Hematopoietic multipotent progenitor cell treated with erythropoietin and hydrocortisone succinate and interleukin-3 and kit ligand, for 17 days (in vitro differentiated cells): ENCODE measurements at regions not wholly inside any gene's neighbourhood (a gene's known extent, or its start where the extent isn't known, plus 50 kb on each side); places are given as distances from the start of the nearest gene placed in this dataset.

Source experiments
- DNase-seq: peaks from one replicate; pipeline ENCODE4 v3.0.0-alpha.2; 2015; ENCODE audit warnings: low spot score

DNA sequence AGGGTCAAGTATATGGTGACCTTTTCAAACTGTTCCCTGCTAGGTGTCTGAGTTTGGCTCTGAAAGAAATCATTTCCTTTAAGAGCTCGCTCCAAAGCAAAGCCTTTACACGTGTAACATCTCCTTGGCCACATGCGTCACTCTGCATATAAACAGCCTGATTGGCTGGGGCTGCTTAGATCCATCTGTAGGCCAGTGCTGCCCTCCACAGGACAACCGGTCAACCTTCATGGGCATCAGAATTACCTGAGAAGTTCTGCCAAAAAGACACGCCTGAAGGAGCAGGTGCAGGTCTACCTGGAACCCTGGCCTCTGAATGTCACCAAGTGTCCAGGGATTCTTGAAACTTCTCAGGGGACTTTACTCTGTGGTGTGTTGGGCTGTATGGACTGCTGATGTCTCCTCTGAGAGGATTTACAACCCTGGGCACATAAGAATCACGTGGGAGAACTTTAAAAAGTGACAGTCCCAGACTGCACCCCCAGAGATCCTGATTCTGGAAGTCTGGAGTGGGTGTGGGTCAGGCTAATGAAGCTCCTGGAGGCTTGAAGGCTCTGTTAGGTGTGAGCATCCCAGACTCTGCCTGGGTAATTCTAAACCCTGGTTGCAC is 497.6 kb downstream of the GADD45G start:
- DNase-seq, result peak; percentile 9

DNA sequence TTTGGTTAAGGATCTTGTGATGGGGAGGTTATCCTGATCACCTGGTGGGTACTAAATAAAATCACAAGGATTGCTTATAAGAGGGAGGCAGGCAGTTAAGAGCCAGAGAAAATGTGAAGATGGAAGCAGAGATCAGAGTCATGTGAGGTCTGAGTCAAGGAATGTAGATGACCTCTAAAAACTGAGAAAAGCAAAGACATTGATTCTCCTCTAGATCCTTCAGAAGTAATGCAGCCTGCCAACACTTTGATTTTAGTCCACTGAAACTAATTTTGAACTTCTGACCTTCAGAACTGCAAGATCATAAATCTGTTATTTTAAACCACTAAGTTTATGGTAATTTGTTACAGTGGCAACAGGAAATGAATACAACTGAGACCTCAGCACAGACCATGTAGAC is 499.0 kb downstream of the GADD45G start:
- no peak for DNase-seq

DNA sequence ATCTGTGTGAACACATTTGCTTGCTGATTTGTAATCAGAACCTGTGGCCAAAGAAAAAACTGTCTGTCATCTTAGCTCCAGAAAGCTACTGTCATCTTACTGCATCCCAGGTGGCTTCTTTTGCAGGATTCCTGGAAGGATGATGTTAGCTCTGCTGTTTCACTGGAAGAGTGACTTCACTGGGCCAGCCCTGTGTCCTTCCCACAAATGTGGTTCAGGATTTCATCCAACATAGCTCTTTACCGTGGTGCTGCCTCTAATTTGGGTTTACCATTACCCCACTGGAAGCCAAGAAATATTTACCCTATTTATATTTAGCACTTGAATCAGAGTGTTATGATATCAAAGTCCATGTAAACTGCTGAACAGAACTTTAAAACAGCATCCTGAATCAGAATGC is 501.0 kb downstream of the GADD45G start:
- DNase-seq, result no peak

DNA sequence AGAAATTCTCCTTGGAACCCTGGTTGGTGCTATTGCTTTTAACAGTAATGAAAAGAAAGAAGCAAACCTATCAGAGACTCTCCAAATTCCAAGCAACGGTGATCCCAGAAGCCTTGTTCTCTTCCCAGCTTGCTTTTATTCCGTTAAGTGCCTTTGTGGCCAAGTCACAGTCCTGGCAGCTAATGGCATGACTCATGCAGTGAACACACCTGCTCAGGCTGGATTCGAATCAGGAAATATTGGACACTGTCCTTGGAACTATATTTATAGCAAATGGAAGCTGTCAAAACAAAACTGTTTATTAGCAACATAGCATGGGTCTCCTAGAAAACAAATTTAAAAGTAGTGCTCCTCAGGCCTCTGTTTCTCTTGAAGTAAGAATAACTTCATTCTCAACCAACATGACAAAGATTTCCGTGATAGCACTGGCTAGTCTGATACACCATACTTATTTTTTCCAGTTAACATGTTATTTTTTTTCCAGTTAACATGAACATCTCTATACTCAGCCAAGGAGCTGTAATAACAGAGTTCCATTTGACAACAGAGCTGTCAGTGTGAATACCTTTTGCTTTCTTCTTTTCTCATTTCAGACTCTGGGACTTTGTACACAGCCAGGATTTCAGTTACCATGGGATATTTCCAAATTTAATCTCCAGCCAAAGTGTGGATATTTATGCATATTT is 502.4 kb downstream of the GADD45G start:
- no peak for DNase-seq

DNA sequence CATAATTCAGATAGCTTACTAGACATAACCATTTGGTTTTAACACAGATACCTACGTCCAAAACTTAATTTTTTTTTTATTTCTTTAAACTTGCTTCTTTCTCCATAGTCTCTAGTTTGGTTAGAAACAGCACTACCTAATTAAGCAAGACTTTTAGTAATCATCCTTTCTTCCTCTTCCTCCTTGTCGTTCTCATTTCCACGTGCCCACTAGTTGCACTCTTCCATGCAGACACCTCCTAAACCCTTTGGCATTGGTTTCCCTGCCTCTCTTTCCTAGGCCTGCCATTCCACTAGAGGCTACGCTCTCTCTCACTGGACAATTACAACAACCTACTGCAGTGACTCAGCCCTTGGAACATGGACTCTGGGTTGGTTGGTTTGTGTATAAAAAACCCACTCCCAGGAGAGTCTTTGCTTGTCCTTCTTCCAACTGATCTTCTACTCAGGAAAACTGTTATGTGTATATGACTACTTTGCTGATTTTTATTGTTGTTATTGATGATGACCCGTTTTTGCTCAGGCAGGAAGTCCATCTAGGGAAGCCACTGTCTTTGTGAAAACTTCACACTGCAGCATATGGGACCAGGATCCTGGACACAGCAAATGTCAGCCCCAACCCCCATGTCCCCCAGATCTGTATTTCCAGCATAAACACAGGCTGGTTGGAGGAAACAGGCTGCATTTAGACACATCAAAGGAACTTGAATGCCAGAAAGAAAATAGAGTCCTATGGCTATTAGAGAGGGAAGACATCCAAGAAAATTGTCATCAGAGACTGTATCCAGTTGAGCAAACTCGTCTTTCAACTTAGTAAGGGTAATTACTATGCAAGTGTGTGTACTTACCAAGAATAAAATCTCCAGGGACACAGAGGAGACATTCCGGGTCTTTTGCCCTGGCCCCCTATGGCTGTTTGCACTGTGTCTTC is 503.2 kb downstream of the GADD45G start:
- no peak for DNase-seq

DNA sequence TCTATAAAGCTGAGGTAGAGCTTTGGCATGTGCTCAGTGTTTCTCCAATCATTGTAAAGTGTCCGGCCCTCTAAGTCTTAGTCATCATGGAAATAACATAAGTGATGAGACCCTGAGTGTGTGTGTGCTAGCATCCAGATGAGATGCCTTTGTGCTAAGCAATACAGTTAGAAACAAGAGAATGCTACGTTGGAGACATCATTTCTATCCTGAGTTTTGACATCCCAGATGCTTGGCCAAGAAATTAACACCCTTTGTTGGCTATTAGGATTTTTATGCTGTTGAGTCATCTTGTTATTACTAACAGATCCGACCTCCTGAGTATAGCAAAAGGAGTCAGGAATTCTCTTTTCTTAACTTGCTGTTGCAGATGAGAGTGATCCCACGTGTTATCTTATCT is 508.0 kb downstream of the GADD45G start:
- DNase-seq, result no peak

DNA sequence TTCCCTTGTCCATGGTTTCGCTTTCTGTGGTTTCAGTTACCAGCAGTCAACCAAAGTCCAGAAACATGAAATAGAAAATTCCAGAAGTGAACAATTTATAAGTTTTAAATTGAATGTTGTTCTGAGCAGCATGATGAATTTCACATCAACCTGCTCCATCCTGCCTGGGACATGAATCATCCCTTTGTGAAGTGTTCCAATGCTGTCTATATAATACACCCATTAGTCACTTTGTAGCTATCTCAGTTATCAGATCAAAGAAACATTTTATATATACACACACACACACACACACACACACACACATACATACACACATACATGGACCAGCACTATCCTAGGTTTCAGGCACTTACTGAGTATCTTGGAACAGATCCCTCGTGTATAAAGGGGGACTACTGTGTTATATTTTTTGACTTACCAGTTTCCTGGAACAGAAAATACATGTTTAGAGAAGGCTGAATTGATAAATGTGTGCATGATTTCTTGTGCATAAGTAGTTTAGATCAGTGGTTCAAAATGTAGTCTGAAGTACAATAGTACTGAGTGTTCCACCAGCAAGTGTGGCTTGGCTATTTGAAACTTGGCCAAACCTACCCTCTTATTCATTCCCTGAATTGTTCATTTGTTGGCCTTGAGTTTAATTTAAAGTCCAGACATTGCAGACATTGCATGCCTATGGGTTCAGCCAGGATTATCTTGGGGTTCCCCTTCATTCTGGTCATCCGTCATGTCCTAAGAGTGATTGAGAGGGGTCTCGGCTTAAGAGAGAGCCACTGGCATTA is 510.0 kb downstream of the GADD45G start:
- DNase-seq, result no peak

DNA sequence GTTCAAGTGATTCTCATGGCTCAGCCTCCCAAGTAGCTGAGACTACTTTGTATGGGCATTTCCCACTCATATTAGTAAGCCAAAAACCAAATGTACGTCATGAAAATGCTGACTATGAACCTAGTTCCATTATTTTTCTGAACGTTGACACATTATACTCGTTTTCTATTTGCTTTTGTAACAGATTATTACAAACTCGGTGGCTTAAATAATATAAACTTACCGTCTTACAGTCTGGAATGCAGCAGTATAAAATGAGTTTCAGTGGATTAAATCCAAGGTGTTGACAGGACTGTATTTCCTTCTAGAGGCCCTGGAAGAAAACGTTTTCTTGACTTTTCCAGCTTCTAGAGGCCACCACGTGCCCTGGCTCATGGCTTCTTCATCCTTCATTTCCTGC is 517.0 kb downstream of the GADD45G start:
- no peak for DNase-seq

DNA sequence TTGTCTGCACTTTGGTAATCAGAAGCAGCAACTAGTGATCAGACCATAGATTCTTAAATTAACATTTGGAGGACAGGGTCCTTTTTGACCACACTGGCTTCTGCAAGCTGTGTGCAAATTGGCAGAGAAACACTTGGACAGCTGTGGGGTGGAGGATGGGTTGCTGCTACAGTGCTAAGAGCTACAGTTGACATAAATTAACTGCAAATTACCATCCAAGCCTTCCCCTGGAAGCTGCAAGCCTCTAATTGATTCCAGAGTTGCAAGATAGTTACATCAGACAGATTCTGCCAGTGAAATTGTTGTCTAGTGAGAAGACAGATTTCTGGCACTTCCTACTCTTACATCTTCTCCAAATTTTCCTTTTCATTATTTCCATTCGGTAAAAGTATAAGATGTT is 517.7 kb downstream of the DIRAS2 start:
- DNase-seq, result no peak

DNA sequence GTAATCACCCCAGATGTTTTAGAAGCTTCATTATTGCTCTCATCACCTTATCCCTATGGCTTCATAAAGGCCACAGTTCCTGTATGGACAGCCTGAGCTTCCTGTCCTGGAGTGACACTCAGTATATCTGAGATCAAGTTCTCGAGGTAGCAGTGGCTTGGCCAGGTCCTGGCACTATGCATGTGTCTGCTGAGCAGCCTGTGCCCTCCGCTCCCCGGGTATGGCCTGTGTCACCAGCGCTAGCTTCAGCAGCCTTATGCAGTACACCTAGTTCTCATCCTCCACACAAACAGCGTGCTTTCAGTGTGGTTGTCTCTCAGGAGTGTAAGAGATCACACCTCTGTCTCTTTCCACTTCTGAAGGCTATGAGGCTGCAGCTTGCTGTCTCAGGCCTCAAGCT is 514.7 kb downstream of the DIRAS2 start:
- no peak for DNase-seq

DNA sequence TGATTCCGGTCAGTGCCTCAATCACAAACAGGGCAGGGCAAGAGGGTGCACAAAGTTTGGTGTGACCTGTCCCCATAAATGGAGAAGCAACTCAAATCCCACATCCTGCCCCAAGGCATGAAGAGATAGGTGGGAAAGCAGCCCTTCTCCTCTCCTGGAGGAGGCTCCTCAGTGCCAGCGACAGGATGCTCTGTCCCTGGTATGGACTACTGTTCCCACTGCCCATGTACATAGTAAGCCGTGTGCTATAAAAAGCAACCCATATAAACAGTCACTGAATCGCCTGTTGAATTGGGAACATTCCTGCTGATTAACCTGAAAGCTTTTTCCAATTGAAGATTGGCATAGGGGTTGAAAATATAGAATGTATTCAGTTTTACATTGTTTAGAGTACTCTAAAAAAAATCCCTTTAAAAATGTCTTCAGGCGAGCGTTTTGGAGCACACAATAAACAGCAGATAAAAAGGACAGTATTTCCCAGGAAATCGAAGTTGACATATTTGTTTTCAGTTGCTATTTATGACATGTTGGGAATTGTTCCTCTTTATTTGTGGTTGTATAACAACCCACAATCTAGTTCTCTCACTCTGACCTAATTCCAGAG is 513.9 kb downstream of the DIRAS2 start:
- no peak for DNase-seq

DNA sequence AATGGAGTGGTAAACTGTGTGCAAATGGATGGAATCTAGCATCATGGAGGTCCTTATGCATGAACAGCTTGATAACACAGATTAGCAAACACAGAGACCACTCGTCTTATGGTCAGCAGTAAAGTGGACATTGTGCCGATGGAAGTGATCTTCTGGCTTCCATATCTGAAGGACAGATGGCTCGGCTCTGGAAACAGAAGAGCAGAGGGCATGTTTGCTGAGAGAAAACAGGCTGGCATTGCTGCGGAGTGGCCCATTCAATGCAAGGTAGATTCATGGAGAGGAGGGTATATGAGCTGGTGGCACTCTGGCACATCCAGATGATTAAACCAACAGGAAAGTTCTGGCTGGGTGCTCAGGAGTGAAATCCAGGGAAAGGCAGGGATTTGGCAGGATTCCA is 513.2 kb downstream of the DIRAS2 start:
- DNase-seq, result no peak

DNA sequence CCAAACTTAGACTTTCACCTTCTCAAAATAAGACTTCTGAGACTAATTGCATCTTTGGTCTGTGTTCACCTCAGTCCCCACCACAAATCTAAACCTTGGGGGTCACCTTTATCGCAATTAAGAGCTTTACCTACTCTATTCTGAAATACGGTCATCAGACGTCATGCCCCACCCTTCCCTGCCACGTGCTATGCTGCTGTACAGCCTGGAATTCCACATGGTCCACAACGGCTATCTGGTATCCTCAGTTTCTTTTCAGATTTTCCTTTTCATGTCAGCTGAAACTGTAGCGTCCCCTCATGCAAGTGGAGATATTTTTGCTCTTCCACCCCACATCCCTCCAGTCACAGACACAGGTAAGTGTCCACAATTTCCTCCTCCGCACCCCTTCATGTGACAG is 511.1 kb downstream of the DIRAS2 start:
- no peak for DNase-seq

DNA sequence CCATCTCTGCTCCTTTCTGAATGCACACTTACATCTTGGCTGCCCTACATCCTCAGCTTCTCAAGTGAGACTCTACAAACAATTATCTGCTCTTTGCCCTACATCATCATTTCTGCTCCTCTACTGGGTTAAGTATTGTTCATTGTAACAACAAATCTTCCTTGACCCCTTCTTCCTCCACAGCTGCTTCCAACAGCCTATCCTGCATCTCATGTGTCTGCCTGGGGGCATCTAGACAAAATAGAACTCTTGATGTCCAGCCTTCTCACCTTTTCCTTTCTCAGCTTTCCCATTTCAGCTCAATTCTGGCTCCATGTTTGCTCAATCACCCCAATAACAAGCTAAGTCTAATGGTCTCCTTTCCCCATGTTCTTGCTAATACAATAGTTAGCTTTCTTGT is 509.8 kb downstream of the DIRAS2 start:
- no peak for DNase-seq

DNA sequence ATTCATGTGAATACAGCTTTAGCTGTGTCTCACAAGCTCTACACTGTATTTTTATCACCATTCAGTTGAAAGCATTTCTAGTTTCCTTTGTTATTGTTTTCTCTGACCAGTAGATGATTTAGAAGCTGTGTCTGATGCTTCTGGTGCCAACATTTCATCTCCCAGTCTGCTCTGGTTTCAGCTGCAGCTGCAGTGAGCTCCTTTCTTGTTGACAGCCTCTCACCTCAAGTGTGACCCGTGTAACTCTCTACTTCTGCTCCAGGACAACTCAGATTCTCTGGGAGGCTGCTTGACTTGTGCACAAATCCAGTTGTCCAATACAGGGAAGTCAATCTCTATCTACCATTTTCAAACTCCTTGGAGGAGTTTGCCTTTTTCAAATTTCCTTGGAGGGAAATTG is 504.8 kb downstream of the DIRAS2 start:
- no peak for DNase-seq

DNA sequence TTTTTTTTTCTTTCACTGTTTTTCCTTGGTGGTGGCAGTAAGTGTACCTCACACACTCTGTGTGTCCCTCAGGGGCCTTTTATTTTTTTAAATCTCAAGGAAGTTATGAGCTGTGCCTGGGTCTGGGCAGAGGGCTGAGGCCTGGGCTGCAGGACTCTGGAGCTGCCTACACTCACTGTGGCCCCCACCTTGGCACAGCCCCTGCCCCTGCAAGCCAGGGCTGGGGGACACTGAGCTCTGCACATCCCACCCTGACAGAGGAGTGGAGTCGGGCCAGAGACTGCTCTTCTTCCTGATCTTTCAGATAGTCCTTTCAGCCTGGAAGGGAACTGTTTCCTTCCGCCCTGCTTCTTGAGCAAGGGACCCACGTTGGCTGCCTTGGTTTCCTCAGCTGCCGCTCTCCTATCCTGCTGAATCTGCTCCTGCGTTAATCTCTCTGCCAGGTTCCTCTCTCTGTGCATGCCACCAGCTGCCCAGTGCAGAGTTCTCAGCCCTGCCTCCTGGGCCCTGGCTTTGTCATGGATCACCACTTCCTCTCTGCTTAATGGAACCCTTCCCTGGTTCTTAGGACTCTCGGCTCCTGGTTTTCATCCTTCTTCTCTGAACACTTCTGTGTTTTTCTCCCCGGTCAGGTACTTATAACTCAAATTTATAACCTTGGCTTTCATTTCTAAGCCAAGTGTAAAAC is 502.3 kb downstream of the DIRAS2 start:
- DNase-seq, result no peak

DNA sequence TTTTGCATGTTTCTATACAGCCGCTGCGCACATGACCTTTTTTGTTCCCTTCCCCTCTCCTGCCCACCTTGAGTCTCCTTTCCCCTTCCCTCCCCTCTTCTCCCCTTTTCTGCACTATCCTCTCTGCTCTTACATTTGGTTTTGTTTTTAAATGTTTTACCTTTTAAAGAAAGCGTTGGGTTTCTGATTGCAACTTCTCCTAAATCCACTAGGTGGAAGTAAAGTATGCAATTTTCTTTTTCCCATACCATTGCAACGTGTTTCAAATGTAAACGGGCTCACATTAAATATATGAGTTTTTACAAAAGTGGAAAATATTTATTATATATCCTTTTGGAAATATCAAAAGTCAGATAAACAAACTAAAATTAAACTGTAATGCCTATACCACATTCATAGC is 500.9 kb downstream of the DIRAS2 start:
- no peak for DNase-seq

DNA sequence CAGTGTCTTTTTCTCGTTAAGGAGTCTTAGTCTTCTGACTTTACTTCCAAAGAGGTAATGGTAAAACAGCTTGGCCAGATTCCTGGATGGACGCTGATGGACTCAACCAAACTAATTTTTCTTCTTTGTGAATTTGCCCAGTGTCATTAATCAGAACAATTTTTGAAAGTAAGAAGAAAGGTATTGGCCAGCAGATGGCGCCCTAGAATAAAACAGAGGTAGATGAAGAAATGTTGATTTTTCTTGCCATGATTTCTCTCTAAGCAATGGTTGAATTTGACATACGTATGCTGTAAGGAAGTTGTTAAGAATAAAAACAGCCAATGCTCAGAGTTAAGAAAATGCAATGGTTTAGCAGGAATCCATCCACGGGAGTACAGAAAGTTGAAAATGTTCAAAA is 500.0 kb downstream of the DIRAS2 start:
- DNase-seq, result peak; percentile 44

DNA sequence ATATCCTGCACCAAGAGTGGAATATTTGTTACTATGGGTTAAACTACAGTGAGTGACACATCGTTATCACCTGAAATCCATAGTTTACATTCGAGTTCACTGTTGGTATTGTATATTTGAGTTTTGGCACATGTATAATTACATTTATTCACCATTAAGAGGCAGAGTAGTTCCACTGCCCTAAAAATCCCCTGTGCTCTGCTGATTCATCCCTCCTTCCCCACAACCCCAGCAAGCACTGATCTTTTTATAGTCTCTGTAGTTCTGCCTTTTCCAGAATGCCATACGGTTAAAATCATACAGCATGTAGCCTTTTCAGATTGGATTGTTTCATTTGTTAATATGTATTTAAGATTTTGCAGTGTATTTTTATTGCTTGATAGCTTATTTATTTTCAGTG is 495.2 kb downstream of the DIRAS2 start:
- DNase-seq, result no peak

DNA sequence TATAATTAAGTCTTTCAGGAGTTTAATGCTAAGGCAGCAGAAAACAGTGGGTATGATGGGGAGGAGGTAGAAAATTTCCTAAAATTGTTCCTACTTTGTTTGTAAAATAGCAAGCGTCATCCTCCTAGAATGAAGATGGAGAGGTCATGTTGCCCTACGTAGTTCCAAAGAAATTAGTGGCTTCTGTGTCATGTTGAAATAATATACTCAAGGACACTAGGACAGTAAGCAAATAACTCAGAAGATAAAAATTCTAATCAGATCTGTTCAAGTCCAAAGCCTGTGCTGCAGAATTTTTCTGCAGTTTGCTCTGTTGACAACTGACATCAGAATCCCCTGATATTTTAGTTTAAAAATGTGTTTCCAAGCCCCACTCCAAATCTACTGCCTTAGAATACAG is 486.3 kb downstream of the DIRAS2 start:
- no peak for DNase-seq

DNA sequence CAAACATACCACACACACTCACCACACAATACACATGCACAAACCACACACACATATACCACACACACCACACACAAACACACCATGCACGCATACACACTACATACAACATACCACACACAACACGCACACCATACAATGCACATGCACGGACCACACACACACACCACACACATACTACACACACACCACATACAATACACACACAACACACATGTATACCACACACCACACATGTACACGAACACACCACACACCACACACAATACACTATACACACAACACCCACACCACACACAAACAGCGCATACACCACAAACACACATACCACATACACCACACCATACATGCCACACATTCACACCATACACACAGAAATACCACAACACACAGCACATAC is 480.3 kb downstream of the DIRAS2 start:
- DNase-seq, result no peak
